H9 (cell line): ENCODE measurements at regions not wholly inside any gene's neighbourhood (a gene's known extent, or its start where the extent isn't known, plus 50 kb on each side); places are given as distances from the start of the nearest gene placed in this dataset.

ENCODE experiments used
- DNase-seq: peaks from one replicate; pipeline ENCODE4 v3.0.0-alpha.2; 2017
- H2AFZ ChIP-seq: one replicate; pipeline ENCODE4 v1.6.1; 2013; ENCODE audit warnings: mild to moderate bottlenecking, low read length, control low read depth, moderate library complexity
- H2AK5ac ChIP-seq: 2 replicates; pipeline ENCODE4 v1.6.1; 2013; ENCODE audit warnings: low read length, control low read depth, mixed read lengths; ENCODE audit not compliant: insufficient read length
- H2BK120ac ChIP-seq: one replicate; pipeline ENCODE4 v1.6.1; 2013; ENCODE audit warnings: low read depth, mild to moderate bottlenecking, low read length, control low read depth, inconsistent platforms; ENCODE audit not compliant: poor library complexity, severe bottlenecking
- H2BK12ac ChIP-seq: 2 replicates; pipeline ENCODE4 v1.6.1; 2013; ENCODE audit warnings: low read length, control low read depth, mixed read lengths, low read depth; ENCODE audit not compliant: insufficient read length
- H2BK15ac ChIP-seq: 2 replicates; pipeline ENCODE4 v1.6.1; 2013; ENCODE audit warnings: low read depth, low read length, control low read depth
- H2BK20ac ChIP-seq: one replicate; pipeline ENCODE4 v1.6.1; 2013; ENCODE audit warnings: low read depth, mild to moderate bottlenecking, low read length, control low read depth, inconsistent platforms; ENCODE audit not compliant: poor library complexity, severe bottlenecking
- H2BK5ac ChIP-seq: 2 replicates; pipeline ENCODE4 v1.6.1; 2013; ENCODE audit warnings: low read length, control low read depth, mixed read lengths; ENCODE audit not compliant: insufficient read length
- H3K14ac ChIP-seq: 2 replicates; pipeline ENCODE4 v1.6.1; 2013; ENCODE audit warnings: low read length, control low read depth; ENCODE audit not compliant: insufficient read depth
- H3K18ac ChIP-seq: 2 replicates; pipeline ENCODE4 v1.6.1; 2013; ENCODE audit warnings: low read depth, mild to moderate bottlenecking, mixed read lengths, low read length, control low read depth; ENCODE audit not compliant: insufficient read length
- H3K23ac ChIP-seq: 2 replicates; pipeline ENCODE4 v1.6.1; 2013; ENCODE audit warnings: low read length, control low read depth, mixed read lengths, low read depth; ENCODE audit not compliant: insufficient read length
- H3K23me2 ChIP-seq: 2 replicates; pipeline ENCODE4 v1.6.1; 2013; ENCODE audit warnings: low read depth, mild to moderate bottlenecking, mixed read lengths, low read length, control low read depth; ENCODE audit not compliant: insufficient read length, poor library complexity, severe bottlenecking
- H3K27ac ChIP-seq: 2 replicates; pipeline ENCODE4 v1.5.1; 2013; ENCODE audit warnings: low read length, control low read depth, mixed read lengths, low read depth; ENCODE audit not compliant: insufficient read length
- H3K27me3 ChIP-seq: 2 replicates; pipeline ENCODE4 v1.6.1; 2013; ENCODE audit warnings: low read length, control low read depth, inconsistent platforms; ENCODE audit not compliant: insufficient read depth
- H3K4ac ChIP-seq: 2 replicates; pipeline ENCODE4 v1.6.1; 2013; ENCODE audit warnings: low read depth, mild to moderate bottlenecking, control low read depth, inconsistent platforms, low read length, moderate library complexity
- H3K4me1 ChIP-seq: 2 replicates; pipeline ENCODE4 v1.6.1; 2013; ENCODE audit warnings: low read length, control low read depth, inconsistent platforms; ENCODE audit not compliant: insufficient read depth
- H3K4me2 ChIP-seq: 2 replicates; pipeline ENCODE4 v1.6.1; 2013; ENCODE audit warnings: low read length, control low read depth, mixed read lengths; ENCODE audit not compliant: insufficient read length, insufficient read depth
- H3K56ac ChIP-seq: 2 replicates; pipeline ENCODE4 v1.6.1; 2013; ENCODE audit warnings: low read depth, mild to moderate bottlenecking, mixed read lengths, low read length, control low read depth; ENCODE audit not compliant: insufficient read length
- H3K79me1 ChIP-seq: 2 replicates; pipeline ENCODE4 v1.6.1; 2013; ENCODE audit warnings: low read depth, mild to moderate bottlenecking, moderate library complexity, low read length, control low read depth, inconsistent platforms; ENCODE audit not compliant: insufficient read depth, poor library complexity, severe bottlenecking
- H3K79me2 ChIP-seq: 2 replicates; pipeline ENCODE4 v1.6.1; 2013; ENCODE audit warnings: low read length, control low read depth, inconsistent platforms; ENCODE audit not compliant: insufficient read depth
- H3K9ac ChIP-seq: 2 replicates; pipeline ENCODE4 v1.6.1; 2013; ENCODE audit warnings: low read length, control low read depth, mixed read lengths; ENCODE audit not compliant: insufficient read length; ENCODE audit errors: extremely low read depth
- H3K9me3 ChIP-seq: one replicate; pipeline ENCODE4 v1.6.1; 2013; ENCODE audit warnings: low read depth, low read length, inconsistent platforms; ENCODE audit not compliant: control insufficient read depth
- H3T11ph ChIP-seq: one replicate; pipeline ENCODE4 v1.6.1; 2013; ENCODE audit warnings: mild to moderate bottlenecking, low read length, control low read depth, inconsistent platforms
- H4K20me1 ChIP-seq: one replicate; pipeline ENCODE4 v1.6.1; 2013; ENCODE audit not compliant: control insufficient read depth, insufficient read length, insufficient read depth
- H4K5ac ChIP-seq: 2 replicates; pipeline ENCODE4 v1.6.1; 2013; ENCODE audit warnings: low read depth, mild to moderate bottlenecking, mixed read lengths, low read length, control low read depth; ENCODE audit not compliant: insufficient read length
- H4K8ac ChIP-seq: replicated peaks from 2 replicates; pipeline ENCODE4 v1.6.1; 2013; ENCODE audit warnings: low read length, control low read depth, mixed read lengths, low read depth; ENCODE audit not compliant: insufficient read length
- H4K91ac ChIP-seq: 2 replicates; pipeline ENCODE4 v1.6.1; 2013; ENCODE audit warnings: low read depth, mild to moderate bottlenecking, moderate library complexity, mixed read lengths, low read length, control low read depth; ENCODE audit not compliant: insufficient read length
- H3K27ac Mint-ChIP-seq, 3 experiments: 2 replicates in 2 of 3; 3 replicates in 1 of 3; pipeline ENCODE4 v1.8.0; 2020 to 2021; ENCODE audit warnings: mixed read lengths in 3 of 3, mild to moderate bottlenecking in 1 of 3, moderate library complexity in 1 of 3
- H3K27me3 Mint-ChIP-seq: 2 replicates; pipeline ENCODE4 v1.8.0; 2021; ENCODE audit warnings: low read depth, mild to moderate bottlenecking, moderate library complexity, mixed read lengths
- H3K36me3 Mint-ChIP-seq, 3 experiments: 2 replicates in 2 of 3; 3 replicates in 1 of 3; pipeline ENCODE4 v1.8.0; 2020 to 2021; ENCODE audit warnings: low read depth in 3 of 3, mixed read lengths in 3 of 3; ENCODE audit not compliant: insufficient read depth in 1 of 3
- H3K4me1 Mint-ChIP-seq, 2 experiments: 2 replicates each; pipeline ENCODE4 v1.8.0; 2020; ENCODE audit warnings: mixed read lengths in 2 of 2
- H3K4me3 Mint-ChIP-seq, 2 experiments: 2 replicates in 1 of 2; 3 replicates in 1 of 2; pipeline ENCODE4 v1.8.0; 2020 to 2021; ENCODE audit warnings: mild to moderate bottlenecking in 2 of 2, mixed read lengths in 2 of 2, moderate library complexity in 1 of 2
- H3K9me3 Mint-ChIP-seq, 2 experiments: 2 replicates in 1 of 2; 3 replicates in 1 of 2; pipeline ENCODE4 v1.8.0; 2020; ENCODE audit warnings: mild to moderate bottlenecking in 2 of 2, mixed read lengths in 2 of 2, moderate library complexity in 1 of 2
- CTCF ChIP-seq: fragments of 200-600 bp; sonication (generic); conservative IDR thresholded peaks from 3 replicates; pipeline ENCODE4 v1.8.0; 2021; ENCODE audit warnings: antibody characterized with exemption, mild to moderate bottlenecking
- WGBS: extraction: QIAGEN DNeasy Blood & Tissue Kit; methylation state at CpG from one replicate; pipeline ENCODE4 v1.1.7; 2013; ENCODE audit warnings: missing lambda C conversion rate, low lambda C conversion rate, mixed read lengths; ENCODE audit not compliant: insufficient read length; ENCODE audit errors: extremely low coverage; 5-methylcytosine and 5-hydroxymethylcytosine counted together

- Mint-ChIP-seq H3K9me3 (peaks cover 0 to 10% of the 10 kb centered on the region in 2 experiments; a peak in 4 of 5 replicates), H3K27ac (no peak overlapping the region), H3K4me3 (no peak overlapping the region), H3K36me3 (peaks cover 0 to 11% (median 0%) of the 10 kb centered on the region in 3 experiments; a peak in 5 of 7 replicates), H3K27me3 (no peaks in the 10 kb centered on the region; the same call in 1 of the 2 replicates), H3K4me1 (no peaks in the 10 kb centered on the region)
- Histone ChIP-seq H3K27ac (no peak overlapping the region), H3K18ac (no peak overlapping the region), H2BK120ac (no peak overlapping the region), H3K23me2 (no peaks in the 10 kb centered on the region), H4K5ac (no peak overlapping the region), H3K56ac (no peak overlapping the region), H2BK20ac (no peak overlapping the region), H3T11ph (no peak overlapping the region), H4K91ac (no peak overlapping the region), H3K14ac (no peak overlapping the region), H3K9ac (no peak overlapping the region), H2BK15ac (no peak overlapping the region), H3K23ac (no peak overlapping the region), H2BK5ac (no peak overlapping the region), H4K20me1 (no peaks in the 10 kb centered on the region), H2AFZ (no peak overlapping the region), H3K79me1 (no peaks in the 10 kb centered on the region), H3K4me1 (no peaks in the 10 kb centered on the region), H2BK12ac (no peak overlapping the region), H3K9me3 (no peaks in the 10 kb centered on the region), H3K79me2 (no peaks in the 10 kb centered on the region), H3K4me2 (no peak overlapping the region), H4K8ac (no peak overlapping the region), H3K4ac (no peak overlapping the region), H3K27me3 (no peaks in the 10 kb centered on the region), H2AK5ac (no peak overlapping the region)
- DNase-seq, result no peak
- WGBS, result no CpG with 5 or more reads among the region's 1 CpG
- no peak for TF ChIP-seq CTCF
Observed at GRCh38 chr7:86091369-86091768, 552.3 kb upstream of the GRM3 start.
